Stimulated activated naive B cell treated with anti-CD40 and anti-IgM and Interleukin-4, amounts not matched to agents 10 μg/mL and 1 μg/mL and 100 μg/mL, for 72 hours (primary cell): ENCODE measurements at regions not wholly inside any gene's neighbourhood (a gene's known extent, or its start where the extent isn't known, plus 50 kb on each side); places are given as distances from the start of the nearest gene placed in this dataset.

ENCODE experiments used
- ATAC-seq, 2 donors: fragments of 150-1000 bp; cut with Tn5 transposase; replicated peaks; 2 replicates each; pipeline ENCODE4 v1.10.0; 2021; ENCODE audit warnings: moderate library complexity in 1 of 2
- DNase-seq: peaks from one replicate; pipeline ENCODE4 v3.0.0; 2021
- H3K27ac Mint-ChIP-seq: one replicate; pipeline ENCODE4 v1.8.0; 2022; ENCODE audit warnings: mild to moderate bottlenecking, mixed read lengths
- H3K27me3 Mint-ChIP-seq, 2 donors: one replicate each; pipeline ENCODE4 v1.8.0; 2022; ENCODE audit warnings: mixed read lengths in 2 of 2
- H3K36me3 Mint-ChIP-seq, 2 donors: one replicate each; pipeline ENCODE4 v1.8.0; 2022; ENCODE audit warnings: mixed read lengths in 2 of 2, mild to moderate bottlenecking in 1 of 2
- H3K4me1 Mint-ChIP-seq, 2 donors: one replicate each; pipeline ENCODE4 v1.8.0; 2022; ENCODE audit warnings: mixed read lengths in 2 of 2, mild to moderate bottlenecking in 1 of 2
- H3K4me3 Mint-ChIP-seq, 2 donors: one replicate each; pipeline ENCODE4 v1.8.0; 2022; ENCODE audit warnings: mild to moderate bottlenecking in 2 of 2, mixed read lengths in 2 of 2, moderate library complexity in 1 of 2
- H3K9me3 Mint-ChIP-seq, 2 donors: one replicate each; pipeline ENCODE4 v1.8.0; 2022; ENCODE audit warnings: mixed read lengths in 2 of 2, mild to moderate bottlenecking in 1 of 2

- H3K27ac Mint-ChIP-seq: no peak overlapping the region
- H3K4me3 Mint-ChIP-seq: no peak overlapping the region
- no peak for ATAC-seq
- no peaks in the 10 kb centered on the region for H3K4me1 Mint-ChIP-seq
- no peaks in the 10 kb centered on the region for H3K9me3 Mint-ChIP-seq
- H3K27me3 Mint-ChIP-seq: no peaks in the 10 kb centered on the region
- no peaks in the 10 kb centered on the region for H3K36me3 Mint-ChIP-seq
- DNase-seq: no peak
These were observed 580.7 kb downstream of the KIF4B start for GRCh38 chr5:155594270-155594669.

GRCh38 chr5:155595791-155596190 is 582.2 kb downstream of the KIF4B start:
- H3K27me3 Mint-ChIP-seq: no peaks in the 10 kb centered on the region
- H3K36me3 Mint-ChIP-seq: no peaks in the 10 kb centered on the region
- H3K9me3 Mint-ChIP-seq: no peaks in the 10 kb centered on the region
- no peak overlapping the region for H3K27ac Mint-ChIP-seq
- no peak overlapping the region for H3K4me3 Mint-ChIP-seq
- no peaks in the 10 kb centered on the region for H3K4me1 Mint-ChIP-seq
- ATAC-seq (no peak), DNase-seq (no peak)

GRCh38 chr5:155598552-155598951 is 585.0 kb downstream of the KIF4B start:
- DNase-seq (no peak), ATAC-seq (no peak)
- H3K4me3 Mint-ChIP-seq: no peak overlapping the region
- H3K36me3 Mint-ChIP-seq: no peaks in the 10 kb centered on the region
- H3K9me3 Mint-ChIP-seq: peaks cover 0 to 2% of the 10 kb centered on the region in 2 donors
- no peak overlapping the region for H3K27ac Mint-ChIP-seq
- H3K27me3 Mint-ChIP-seq: no peaks in the 10 kb centered on the region
- no peaks in the 10 kb centered on the region for H3K4me1 Mint-ChIP-seq

- H3K4me1 Mint-ChIP-seq: no peaks in the 10 kb centered on the region
- DNase-seq (no peak), ATAC-seq (no peak)
- no peaks in the 10 kb centered on the region for H3K36me3 Mint-ChIP-seq
- H3K9me3 Mint-ChIP-seq: peaks cover 2 to 3% of the 10 kb centered on the region in 2 donors
- H3K4me3 Mint-ChIP-seq: no peak overlapping the region
- no peak overlapping the region for H3K27ac Mint-ChIP-seq
- H3K27me3 Mint-ChIP-seq: no peaks in the 10 kb centered on the region
These were observed 592.4 kb downstream of the KIF4B start for GRCh38 chr5:155605920-155606319.

DNA sequence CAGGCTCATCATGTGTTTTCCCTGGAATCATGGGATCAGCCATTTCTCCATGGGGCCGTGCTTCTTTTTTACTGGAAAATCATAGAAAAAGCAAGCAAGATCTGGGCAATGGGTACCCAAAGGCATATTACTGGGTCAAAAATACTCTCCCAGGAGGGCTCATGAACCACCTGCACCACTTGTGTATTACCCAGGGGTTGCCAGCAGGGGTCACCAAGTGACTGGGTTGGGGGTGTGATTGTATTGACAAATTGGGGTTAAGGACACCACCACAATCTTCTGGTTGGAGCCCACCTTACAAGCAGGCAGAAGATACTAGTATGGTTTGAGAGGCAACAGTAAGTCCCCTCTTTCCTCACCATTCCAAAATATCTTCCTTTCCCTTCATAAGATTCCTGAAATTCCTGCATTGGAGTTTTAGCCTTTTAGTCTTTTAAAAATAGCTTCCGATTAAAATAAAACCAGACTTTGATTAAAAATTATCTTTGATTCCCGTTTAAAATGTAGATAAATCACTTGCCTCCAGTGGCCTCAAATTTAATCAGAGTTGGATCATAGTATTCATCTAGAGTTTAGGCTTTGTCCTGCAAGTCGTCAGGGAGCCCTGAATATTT is 603.3 kb downstream of the KIF4B start:
- no peaks in the 10 kb centered on the region for H3K36me3 Mint-ChIP-seq
- H3K9me3 Mint-ChIP-seq: peaks cover 4% of the 10 kb centered on the region in 2 donors
- H3K27me3 Mint-ChIP-seq: peaks cover 12 to 35% of the 10 kb centered on the region in 2 donors
- no peaks in the 10 kb centered on the region for H3K4me1 Mint-ChIP-seq
- DNase-seq: peak; percentile 10
- ATAC-seq: peak; percentile 53 to 59
- H3K4me3 Mint-ChIP-seq: no peak overlapping the region
- H3K27ac Mint-ChIP-seq: no peak overlapping the region

DNA sequence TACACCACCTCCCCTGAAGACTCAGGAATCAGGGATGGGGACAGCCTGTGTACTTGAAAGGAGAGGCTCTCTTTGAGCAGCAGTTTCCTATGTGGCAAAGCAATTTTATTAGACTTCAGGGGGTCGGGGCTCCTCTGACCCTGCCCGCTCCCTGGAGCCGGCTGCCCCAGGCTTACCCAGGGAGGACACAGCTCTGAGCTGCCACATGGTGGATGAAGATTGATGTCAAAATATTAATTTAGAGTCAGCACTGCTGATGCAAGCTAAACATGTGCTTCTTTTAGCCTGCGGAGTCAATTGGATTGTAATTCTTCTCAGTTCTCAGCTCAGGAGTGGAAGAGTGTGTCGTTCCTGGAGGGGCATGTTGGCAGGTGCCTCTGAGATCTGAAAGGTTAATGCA is 606.1 kb downstream of the KIF4B start:
- DNase-seq: no peak
- Mint-ChIP-seq H3K4me3 (no peak overlapping the region), H3K36me3 (no peaks in the 10 kb centered on the region)

DNA sequence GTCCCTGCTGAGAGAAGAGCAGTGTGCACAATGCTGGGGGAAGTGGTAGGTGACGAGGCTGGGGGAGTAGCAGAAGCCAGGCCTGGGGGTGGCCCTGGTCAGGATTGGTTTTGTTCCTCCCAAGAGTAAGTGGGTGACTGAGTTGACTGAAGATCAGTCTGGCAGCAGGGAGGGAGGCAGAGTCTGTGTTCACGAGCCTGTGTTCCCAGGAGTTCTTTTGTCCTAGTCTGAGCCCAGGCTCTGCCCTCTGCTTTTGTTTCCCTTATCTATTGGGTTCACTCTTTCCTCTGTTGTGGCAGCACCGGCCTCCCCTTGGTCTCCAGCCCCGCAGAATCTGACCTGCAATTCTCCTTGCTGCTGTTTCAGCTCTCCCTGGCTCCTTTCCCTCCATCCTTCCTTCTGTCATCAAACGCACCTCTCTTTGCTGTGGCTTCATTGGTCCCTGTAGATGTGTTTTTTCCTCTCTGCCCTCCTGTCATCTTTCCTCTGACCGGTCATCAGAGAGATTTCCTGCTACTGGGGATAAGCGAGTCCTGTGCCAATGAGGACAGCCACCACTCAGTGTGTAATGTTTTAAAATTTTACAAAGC is 607.4 kb downstream of the KIF4B start:
- H3K27me3 Mint-ChIP-seq: peaks cover 18 to 28% of the 10 kb centered on the region in 2 donors
- no peak overlapping the region for H3K27ac Mint-ChIP-seq
- no peak overlapping the region for H3K4me3 Mint-ChIP-seq
- no peaks in the 10 kb centered on the region for H3K9me3 Mint-ChIP-seq
- no peaks in the 10 kb centered on the region for H3K36me3 Mint-ChIP-seq
- no peaks in the 10 kb centered on the region for H3K4me1 Mint-ChIP-seq
- ATAC-seq (no peak), DNase-seq (no peak)

More for the DNA sequence above, 606.1 kb downstream of the KIF4B start:
- ATAC-seq: no peak
- peaks cover 18 to 28% of the 10 kb centered on the region in 2 donors for H3K27me3 Mint-ChIP-seq
- H3K27ac Mint-ChIP-seq: no peak overlapping the region
- no peaks in the 10 kb centered on the region for H3K9me3 Mint-ChIP-seq
- no peaks in the 10 kb centered on the region for H3K4me1 Mint-ChIP-seq

GRCh38 chr5:155624597-155625241 is 611.2 kb downstream of the KIF4B start:
- H3K4me3 Mint-ChIP-seq: no peak overlapping the region
- peaks cover 0 to 3% of the 10 kb centered on the region in 2 donors for H3K9me3 Mint-ChIP-seq
- H3K36me3 Mint-ChIP-seq: no peaks in the 10 kb centered on the region
- H3K4me1 Mint-ChIP-seq: no peaks in the 10 kb centered on the region
- H3K27ac Mint-ChIP-seq: no peak overlapping the region
- DNase-seq (no peak), ATAC-seq (no peak)
- H3K27me3 Mint-ChIP-seq: peaks cover 16 to 26% of the 10 kb centered on the region in 2 donors

GRCh38 chr5:155625315-155625714 is 611.8 kb downstream of the KIF4B start:
- Mint-ChIP-seq H3K4me1 (no peaks in the 10 kb centered on the region), H3K27ac (no peak overlapping the region), H3K9me3 (peaks cover 0 to 3% of the 10 kb centered on the region in 2 donors), H3K4me3 (no peak overlapping the region), H3K36me3 (no peaks in the 10 kb centered on the region), H3K27me3 (peaks cover 14 to 22% of the 10 kb centered on the region in 2 donors)
- DNase-seq (no peak), ATAC-seq (no peak)

DNA sequence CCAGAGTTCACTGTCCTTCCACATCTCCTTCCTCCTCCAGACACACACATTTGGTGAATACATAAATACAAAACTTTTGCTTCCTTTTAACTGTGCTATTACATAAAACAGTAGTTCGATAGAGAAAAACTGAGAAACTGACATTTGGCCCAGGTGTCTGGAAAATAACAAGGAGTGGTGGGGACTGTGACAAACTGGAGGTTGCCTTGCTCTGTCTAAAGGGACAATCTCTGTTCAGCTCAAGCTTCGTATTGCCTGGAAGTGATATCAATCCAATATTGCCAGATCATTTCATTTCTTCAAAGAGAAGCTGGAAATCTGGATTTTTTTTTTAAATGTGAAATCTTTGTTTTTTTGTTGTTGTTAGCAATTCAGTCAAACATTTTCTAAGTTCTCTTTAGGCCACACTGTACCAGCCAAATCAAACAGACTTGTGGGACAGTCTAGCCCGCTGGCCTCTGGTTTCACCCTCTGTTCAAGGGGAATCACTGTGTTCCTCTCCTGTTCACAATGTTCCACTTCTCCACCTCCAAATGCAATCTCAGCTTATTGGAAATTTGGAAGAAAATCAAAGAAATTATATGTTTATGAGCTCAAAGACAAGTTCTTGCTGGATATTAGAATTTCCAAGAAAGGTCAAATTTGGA is 612.5 kb downstream of the KIF4B start:
- Mint-ChIP-seq H3K36me3 (no peaks in the 10 kb centered on the region), H3K4me3 (no peak overlapping the region), H3K27ac (no peak overlapping the region), H3K9me3 (peaks cover 0 to 3% of the 10 kb centered on the region in 2 donors), H3K4me1 (no peaks in the 10 kb centered on the region), H3K27me3 (peaks cover 10 to 15% of the 10 kb centered on the region in 2 donors)
- no peak for DNase-seq
- no peak for ATAC-seq

- Mint-ChIP-seq H3K4me3 (no peak overlapping the region), H3K27me3 (peaks cover 9 to 10% of the 10 kb centered on the region in 2 donors)
- ATAC-seq: no peak
These were observed 613.0 kb downstream of the KIF4B start for GRCh38 chr5:155626592-155626991.

DNA sequence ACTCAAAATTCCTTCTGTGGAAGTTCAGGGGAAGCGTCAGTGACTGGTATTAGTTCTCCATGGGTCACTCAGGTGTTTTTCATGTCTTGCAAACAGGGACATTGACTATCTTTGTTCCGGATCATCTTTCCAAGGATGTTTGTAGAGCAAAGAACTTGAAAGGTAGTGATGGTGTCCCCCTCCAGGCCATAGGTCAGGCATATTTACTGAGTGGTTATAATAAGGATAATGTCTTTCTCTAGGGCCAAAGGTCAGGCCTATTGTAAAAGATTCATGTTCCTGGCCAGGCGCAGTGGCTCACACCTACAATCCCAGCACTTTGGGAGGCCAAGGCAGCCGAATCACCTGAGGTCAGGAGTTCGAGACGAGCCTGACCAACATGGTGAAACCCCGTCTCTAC is 614.8 kb downstream of the KIF4B start:
- no peak for DNase-seq
- Mint-ChIP-seq H3K4me1 (no peaks in the 10 kb centered on the region), H3K36me3 (no peaks in the 10 kb centered on the region), H3K27ac (no peak overlapping the region), H3K27me3 (peaks cover 6% of the 10 kb centered on the region in 2 donors), H3K9me3 (peaks cover 0 to 4% of the 10 kb centered on the region in 2 donors), H3K4me3 (no peak overlapping the region)
- ATAC-seq: no peak

More at GRCh38 chr5:155626592-155626991, 613.0 kb downstream of the KIF4B start:
- Mint-ChIP-seq H3K9me3 (peaks cover 0 to 3% of the 10 kb centered on the region in 2 donors), H3K4me1 (no peaks in the 10 kb centered on the region), H3K27ac (no peak overlapping the region), H3K36me3 (no peaks in the 10 kb centered on the region)
- DNase-seq: no peak

DNA sequence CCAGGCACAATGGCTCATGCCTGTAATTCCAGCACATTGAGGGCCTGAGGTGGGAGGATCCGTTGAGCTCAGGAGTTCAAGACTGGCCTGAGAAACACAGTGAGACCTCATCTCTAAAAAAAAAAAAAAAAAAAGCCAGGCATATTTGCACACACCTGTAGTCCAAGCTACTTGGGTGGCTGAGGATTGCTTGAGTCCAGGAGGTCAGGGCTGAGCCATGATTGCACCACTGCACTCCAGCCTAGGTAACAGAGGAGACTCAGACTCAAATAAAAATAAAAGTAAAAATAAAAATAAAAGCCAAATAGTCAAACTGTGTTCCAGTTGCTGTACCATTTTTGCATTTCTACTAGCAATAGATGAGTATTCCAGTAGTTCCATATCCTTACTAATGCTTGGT is 616.0 kb downstream of the KIF4B start:
- Mint-ChIP-seq H3K4me3 (no peak overlapping the region), H3K4me1 (no peaks in the 10 kb centered on the region), H3K27ac (no peak overlapping the region), H3K27me3 (peaks cover 0 to 6% of the 10 kb centered on the region in 2 donors), H3K36me3 (no peaks in the 10 kb centered on the region), H3K9me3 (peaks cover 4 to 11% of the 10 kb centered on the region in 2 donors)
- ATAC-seq (no peak), DNase-seq (no peak)

DNA sequence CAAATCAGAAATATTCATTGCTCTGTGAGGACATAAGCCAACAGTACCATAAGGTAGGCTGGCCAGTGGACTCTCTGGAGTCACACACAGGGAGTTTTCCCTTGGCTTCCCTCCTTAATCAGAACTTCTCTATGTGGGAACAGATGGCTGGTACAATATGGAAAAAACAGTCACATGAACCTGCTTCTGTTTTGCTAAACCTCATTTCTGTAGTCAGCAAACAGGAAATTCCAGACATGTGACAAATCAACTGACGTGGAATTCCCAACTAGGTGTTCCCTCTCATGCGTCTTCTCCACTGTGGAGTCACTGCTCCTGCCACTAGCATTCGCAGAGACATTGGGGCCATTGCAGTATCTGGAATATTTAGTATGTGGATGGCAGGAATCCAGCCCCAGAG is 617.6 kb downstream of the KIF4B start:
- peaks cover 4 to 11% of the 10 kb centered on the region in 2 donors for H3K9me3 Mint-ChIP-seq
- no peak overlapping the region for H3K27ac Mint-ChIP-seq

More for the DNA sequence above, 617.6 kb downstream of the KIF4B start:
- ATAC-seq (no peak), DNase-seq (no peak)
- peaks cover 0 to 6% of the 10 kb centered on the region in 2 donors for H3K27me3 Mint-ChIP-seq
- no peak overlapping the region for H3K4me3 Mint-ChIP-seq
- H3K36me3 Mint-ChIP-seq: no peaks in the 10 kb centered on the region
- H3K4me1 Mint-ChIP-seq: no peaks in the 10 kb centered on the region
